Motor neuron (in vitro differentiated cells): ENCODE measurements at regions not wholly inside any gene's neighbourhood (a gene's known extent, or its start where the extent isn't known, plus 50 kb on each side); places are given as distances from the start of the nearest gene placed in this dataset.

ENCODE experiments used
- ATAC-seq, 8 experiments: fragments of 200-7000 bp; cut with Tn5 transposase; replicated peaks in 6 of 8; 2 replicates each; pipeline ENCODE4 v1.8.0; 2021; ENCODE audit warnings: mild to moderate bottlenecking in 8 of 8, moderate library complexity in 8 of 8
- H3K27ac ChIP-seq, 2 donors: fragments of 250-450 bp; sonication (Bioruptor Pico); 2 replicates each; pipeline ENCODE4 v1.9.0; 2021; ENCODE audit warnings: antibody characterized with exemption in 2 of 2, mild to moderate bottlenecking in 2 of 2, moderate library complexity in 1 of 2
- H3K4me1 ChIP-seq, 2 donors: fragments of 250-450 bp; sonication (Bioruptor Pico); replicated peaks in 1 of 2; 2 replicates each; pipeline ENCODE4 v1.6.1; 2021; ENCODE audit warnings: antibody characterized with exemption in 2 of 2, mild to moderate bottlenecking in 2 of 2, moderate library complexity in 1 of 2
- H3K4me3 ChIP-seq, 5 donors: fragments of 250-450 bp; sonication (Bioruptor Pico); 2 replicates each; pipeline ENCODE4 v1.9.0; 2021; ENCODE audit warnings: antibody characterized with exemption in 5 of 5, mild to moderate bottlenecking in 5 of 5, moderate library complexity in 4 of 5
- WGBS, 10 experiments: fragments of 450-650 bp; shearing (Covaris generic); methylation state at CpG; one replicate each; pipeline ENCODE4 v1.0.0; 2022; 5-methylcytosine and 5-hydroxymethylcytosine counted together
- in situ Hi-C, 9 experiments: fragments of 400-800 bp; cut with MboI; loops; one replicate each; pipeline ENCODE4 v1.15.0; 2021; ENCODE audit warnings: low sequenced_read_pairs in 9 of 9, low pct_unique_long_range_greater_than_20kb in 2 of 9; ENCODE audit not compliant: unreplicated experiment in 9 of 9

- 17 to 100% (median 76%) methylated on average over 1 to 3 of the region's 3 CpGs; no CpG with 5 or more reads in 3 of the 10 experiments for WGBS, 10 experiments
- in situ Hi-C loops = loop anchor here in 1 of 9 experiments (25.0 kb wide), 1 partner anchor 92 kb away; no protein-coding TSS in a partner anchor
- no peak for ATAC-seq
- Histone ChIP-seq H3K27ac (no peak overlapping the region), H3K4me3 (no peak overlapping the region), H3K4me1 (peaks cover 15 to 20% of the 10 kb centered on the region in 2 donors)
Measured at GRCh38 chr9:107545036-107545435, 55.5 kb upstream of the KLF4 start.

- in situ Hi-C loops = loop anchor here in 1 of 9 experiments (25.0 kb wide), 1 partner anchor 95 kb away; no protein-coding TSS in a partner anchor
- Histone ChIP-seq H3K4me3 (no peak overlapping the region), H3K27ac (no peak overlapping the region), H3K4me1 (peaks cover 4% of the 10 kb centered on the region in 2 donors)
- 0 to 58% (median 51%) methylated on average over 1 to 4 of the region's 4 CpGs for WGBS, 10 experiments
- peak in 7 of 8 experiments; percentile 45 to 100 (median 99) for ATAC-seq
Measured at GRCh38 chr9:107542411-107543157, 53.0 kb upstream of the KLF4 start.

GRCh38 chr9:107541523-107541922 is 52.0 kb upstream of the KLF4 start:
- in situ Hi-C loops = loop anchor here in 1 of 9 experiments (25.0 kb wide), 1 partner anchor 96 kb away; no protein-coding TSS in a partner anchor
- no peak overlapping the region for H3K27ac ChIP-seq
- WGBS, 10 experiments = 0 to 100% (median 50%) methylated on average over 1 to 2 of the region's 2 CpGs; no CpG with 5 or more reads in 3 of the 10 experiments
- H3K4me3 ChIP-seq = no peak overlapping the region
- peaks cover 0 to 4% of the 10 kb centered on the region in 2 donors for H3K4me1 ChIP-seq
- no peak for ATAC-seq

- peak in 1 of 8 experiments; percentile 39 for ATAC-seq
- in situ Hi-C loops = loop anchor here in 1 of 9 experiments (25.0 kb wide), 1 partner anchor 97 kb away; no protein-coding TSS in a partner anchor
- 0 to 83% (median 58%) methylated on average over 1 of the region's 1 CpG; no CpG with 5 or more reads in 2 of the 10 experiments for WGBS, 10 experiments
- Histone ChIP-seq H3K27ac (no peak overlapping the region), H3K4me1 (peaks cover 0 to 4% of the 10 kb centered on the region in 2 donors), H3K4me3 (no peak overlapping the region)
Measured at GRCh38 chr9:107540164-107540561, 50.6 kb upstream of the KLF4 start.

- ATAC-seq = no peak
- Histone ChIP-seq H3K4me1 (peaks cover 0 to 4% of the 10 kb centered on the region in 2 donors), H3K4me3 (no peak overlapping the region), H3K27ac (no peak overlapping the region)
- 0 to 100% (median 65%) methylated on average over 1 to 9 of the region's 10 CpGs for WGBS, 10 experiments
- in situ Hi-C loops = loop anchor here in 1 of 9 experiments (25.0 kb wide), 1 partner anchor 98 kb away; no protein-coding TSS in a partner anchor
Measured at GRCh38 chr9:107539427-107540163, 50.0 kb upstream of the KLF4 start.
